ENCODE measurements at regions not wholly inside any gene's neighbourhood (a gene's known extent, or its start where the extent isn't known, plus 50 kb on each side); places are given as distances from the start of the nearest gene placed in this dataset.
A peak's percentile ranks its signal among the peaks of the same experiment; 100 is the strongest.

DNA sequence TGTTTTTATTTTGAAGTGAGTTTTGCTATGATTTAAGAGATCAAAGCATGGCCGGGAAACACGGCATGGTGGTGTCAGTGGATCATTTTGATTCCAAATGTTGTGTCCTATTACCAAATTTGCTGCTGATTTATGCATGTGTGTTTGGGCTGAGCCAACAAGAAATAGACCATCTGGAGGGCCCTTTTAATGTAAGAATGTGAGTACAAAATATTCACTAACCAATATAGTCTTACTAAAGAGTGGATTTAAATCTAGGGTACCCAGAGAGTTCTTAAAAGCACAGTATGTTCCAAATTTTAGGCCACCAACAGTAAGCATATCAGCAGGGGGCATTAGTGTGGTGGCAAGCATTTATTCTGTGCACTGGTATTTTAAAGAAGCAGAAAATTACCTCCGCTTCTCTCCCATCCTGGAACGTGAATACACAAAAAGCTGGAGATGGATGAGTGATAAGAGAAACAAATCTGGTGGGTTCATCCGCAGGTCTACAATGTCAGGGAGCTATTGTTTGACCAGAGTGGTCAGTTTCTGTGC, 444.4 kb upstream of the IGFBP7 start:
- no peak for DNase-seq

DNA sequence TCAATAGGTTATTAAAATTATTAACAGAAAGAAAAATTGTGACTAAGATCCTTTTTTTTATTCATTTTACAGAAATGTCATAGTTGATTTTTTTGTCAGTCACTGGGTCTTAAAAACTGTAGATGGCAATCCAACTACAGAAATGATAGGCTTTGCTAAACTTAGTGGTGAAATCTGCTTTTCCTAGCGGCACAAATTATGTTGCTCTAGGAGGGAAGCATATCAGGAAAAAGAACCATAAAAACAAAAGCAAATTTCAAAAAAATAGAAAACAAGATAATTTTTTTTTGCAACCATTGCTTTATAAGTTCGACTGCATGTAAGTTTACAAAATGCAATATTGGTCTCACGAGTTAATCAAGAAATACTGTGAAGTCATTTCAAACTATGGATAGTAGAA, 443.5 kb upstream of the IGFBP7 start:
- DNase-seq: no peak

DNA sequence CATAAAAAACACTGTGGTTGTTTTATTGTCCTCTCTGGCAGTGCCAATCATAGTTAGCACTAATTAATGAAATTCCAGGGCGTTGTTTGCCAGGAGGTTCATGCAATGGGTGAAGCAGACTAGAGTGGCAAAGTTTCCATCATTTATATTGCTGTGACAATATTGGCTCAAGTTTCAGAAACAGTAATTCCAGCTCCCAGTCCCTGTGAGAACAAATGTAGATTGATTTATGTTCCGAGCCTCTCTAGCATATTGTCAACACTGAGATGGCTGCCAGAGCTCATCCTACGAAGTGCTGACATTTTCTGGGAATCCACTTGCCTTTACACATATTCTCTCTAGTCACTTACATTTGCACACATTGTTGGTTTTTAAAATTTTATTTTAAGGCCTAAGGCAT, 440.0 kb upstream of the IGFBP7 start:
- no peak for DNase-seq

GRCh38 chr4:57548856-57549255, 438.7 kb upstream of the IGFBP7 start:
- DNase-seq: no peak

- no peak for DNase-seq
These were observed 434.8 kb upstream of the IGFBP7 start for GRCh38 chr4:57544811-57545654.

DNA sequence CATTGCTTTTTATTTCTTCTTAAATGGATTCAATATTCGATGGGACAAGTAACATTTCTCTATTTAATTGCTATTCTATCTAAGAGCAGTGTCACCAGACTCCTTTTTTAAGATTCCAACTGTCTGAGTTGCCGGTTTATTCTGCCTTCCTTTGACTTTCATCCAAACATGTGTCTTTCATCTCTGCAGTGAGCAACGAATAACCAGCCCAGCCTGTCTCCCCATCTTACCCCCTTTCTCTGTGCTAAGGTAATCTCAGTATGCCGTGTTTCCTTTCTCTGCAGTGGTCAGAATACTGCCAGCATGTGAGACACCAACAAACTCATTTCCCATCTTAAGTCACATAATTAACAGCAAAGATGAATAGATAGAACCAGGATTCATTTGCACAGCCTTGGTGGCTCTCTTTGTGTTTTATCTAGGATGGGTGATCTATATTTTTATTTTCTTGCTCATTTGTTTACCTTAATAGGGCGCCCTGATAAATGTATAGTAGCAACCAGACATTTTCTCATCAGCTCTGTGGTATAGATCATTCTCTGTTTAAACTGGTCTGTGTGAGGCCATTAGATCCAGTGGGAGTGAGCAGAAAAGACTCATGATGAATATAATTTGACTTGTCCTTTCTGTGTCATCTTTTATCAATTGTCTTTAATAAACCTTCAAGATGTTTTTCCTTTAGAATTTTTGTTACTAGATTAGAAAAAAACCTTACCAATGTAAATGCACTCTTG, 394.8 kb upstream of the IGFBP7 start:
- DNase-seq: no peak

DNA sequence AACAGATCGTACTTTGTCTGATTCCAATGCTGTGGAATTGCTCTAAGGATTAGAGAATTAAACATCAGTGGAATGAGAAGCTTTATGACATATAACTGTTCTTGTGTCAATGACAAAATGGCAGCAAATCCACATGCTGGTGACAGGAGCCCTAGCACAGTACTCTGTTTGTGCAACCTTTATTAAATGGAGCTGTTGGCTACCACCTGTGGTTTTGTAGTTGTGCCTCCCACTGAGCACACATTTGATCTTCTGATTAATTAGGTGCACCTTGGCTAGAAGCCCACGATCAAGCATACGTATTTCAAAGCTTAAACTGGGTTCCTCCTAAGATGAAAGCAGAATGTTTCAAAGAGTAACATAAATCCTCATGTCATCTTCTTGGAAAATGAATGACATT, 394.0 kb upstream of the IGFBP7 start:
- no peak for DNase-seq

- peak; percentile 8 for DNase-seq
These were observed 391.5 kb upstream of the IGFBP7 start for GRCh38 chr4:57501720-57502119.

- no peak for DNase-seq
These were observed 389.6 kb upstream of the IGFBP7 start for GRCh38 chr4:57499786-57500185.

- DNase-seq: no peak
These were observed 388.1 kb upstream of the IGFBP7 start for GRCh38 chr4:57498251-57498650.

- no peak for DNase-seq
These were observed 386.7 kb upstream of the IGFBP7 start for GRCh38 chr4:57496697-57497471.

DNA sequence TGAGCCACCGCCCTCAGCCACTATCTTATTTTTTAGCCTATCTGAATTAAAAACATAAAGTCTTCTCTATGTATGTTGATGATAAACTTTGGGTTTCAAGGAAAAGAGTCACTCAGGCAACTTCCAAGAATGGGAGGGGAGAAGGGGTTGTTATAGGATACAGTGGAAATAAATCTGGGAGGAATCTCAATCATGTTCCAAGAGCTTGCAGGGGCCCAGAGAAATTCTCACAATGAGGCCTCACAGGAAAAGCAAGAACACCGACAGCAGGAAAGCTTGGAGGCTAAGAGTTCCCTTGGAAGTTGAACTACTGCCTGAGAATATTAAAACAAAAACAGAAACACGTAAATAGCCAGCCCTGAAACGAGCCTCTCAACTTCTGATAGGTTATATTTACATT, 384.6 kb upstream of the IGFBP7 start:
- no peak for DNase-seq

- DNase-seq: no peak
These were observed 382.2 kb upstream of the IGFBP7 start for GRCh38 chr4:57492251-57492878.

DNA sequence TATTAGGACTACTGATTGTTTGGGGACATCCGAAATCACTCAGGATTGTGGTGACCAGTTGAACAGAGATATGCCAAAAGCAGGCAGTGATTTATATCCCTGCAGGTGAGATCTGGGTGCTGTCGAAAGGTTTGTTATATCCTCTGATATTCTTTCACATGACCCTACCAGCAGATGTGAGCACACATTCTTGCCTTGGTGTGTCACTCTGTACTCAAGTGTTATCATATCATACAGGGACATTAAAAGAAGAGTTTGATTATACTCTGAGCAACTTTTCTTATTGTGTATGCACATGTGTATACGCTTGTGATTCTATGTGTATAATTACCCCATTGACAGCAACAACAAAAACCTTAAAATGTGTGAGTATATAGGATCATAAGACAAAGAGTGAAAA, 381.2 kb upstream of the IGFBP7 start:
- no peak for DNase-seq

- DNase-seq: no peak
These were observed 380.5 kb upstream of the IGFBP7 start for GRCh38 chr4:57490520-57491255.

DNA sequence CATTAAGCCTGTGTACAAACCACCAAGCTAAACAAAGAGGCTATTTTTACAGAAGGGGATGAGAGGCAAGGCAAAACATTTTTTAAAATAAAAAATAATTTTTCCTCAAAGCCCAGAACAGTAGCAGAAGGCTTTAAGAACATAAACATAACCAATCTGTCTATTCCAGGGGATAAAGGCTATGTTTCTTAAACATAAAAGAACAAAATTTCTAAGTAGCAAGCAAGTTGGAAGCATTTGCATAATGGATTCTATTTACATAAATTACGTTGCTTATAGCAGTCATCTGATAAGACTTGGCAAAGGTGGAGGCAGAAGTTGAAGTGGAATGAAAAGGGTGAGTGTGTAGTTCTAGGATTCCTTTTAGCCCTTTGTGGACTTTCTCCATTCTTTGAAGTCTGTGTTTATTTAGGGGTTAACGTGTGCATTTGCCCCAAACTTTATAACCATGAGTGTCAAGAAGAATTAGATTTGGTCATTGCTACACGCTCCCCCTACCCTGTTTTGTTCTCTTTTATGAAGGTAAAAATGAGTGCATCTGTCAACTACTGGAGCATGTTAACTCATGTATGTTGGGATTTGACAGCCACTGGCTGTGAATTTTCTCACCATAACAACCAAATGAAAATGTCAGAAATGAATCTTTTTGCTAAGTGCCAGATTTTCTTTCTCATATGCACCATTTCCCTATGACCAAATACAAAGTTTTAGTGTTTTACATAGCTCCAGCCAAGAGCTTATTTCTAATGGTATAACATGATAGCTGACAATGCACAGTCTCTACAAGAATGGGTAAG, 378.4 kb upstream of the IGFBP7 start:
- DNase-seq: no peak

GRCh38 chr4:57475424-57475823, 365.2 kb upstream of the IGFBP7 start:
- DNase-seq: no peak

DNA sequence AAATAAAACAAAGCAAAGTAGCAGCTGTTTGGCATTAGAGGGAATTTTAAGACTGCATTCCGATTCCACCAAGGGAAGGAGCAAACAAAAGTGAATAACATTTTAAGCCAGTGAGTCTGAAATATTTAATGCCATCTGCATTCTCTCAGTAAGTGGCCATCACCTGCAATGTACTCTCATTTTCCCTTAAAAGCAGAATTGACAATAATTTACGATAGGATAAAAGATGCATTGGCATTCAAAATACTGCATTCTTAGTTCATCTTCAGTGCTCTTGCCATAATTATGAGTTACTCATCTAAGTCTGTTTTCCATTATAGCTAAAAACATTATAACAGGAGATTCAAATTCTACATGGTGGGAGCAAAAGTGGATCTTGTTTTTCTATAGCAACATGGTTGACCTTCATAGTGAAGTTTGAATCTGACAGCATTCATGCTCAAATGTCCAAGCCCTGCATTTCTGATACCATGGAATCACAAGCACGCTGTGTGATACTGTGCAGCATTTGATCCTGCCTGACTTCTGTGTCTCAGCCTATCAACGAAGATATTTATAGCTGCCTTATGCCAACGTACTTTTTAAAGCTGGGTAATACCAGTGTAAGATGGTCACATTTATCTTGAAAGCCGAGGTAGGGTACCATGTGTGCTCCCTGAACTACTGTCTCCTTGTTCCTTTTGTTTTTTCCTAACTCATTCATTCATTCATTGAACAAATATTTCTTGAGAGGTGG, 355.3 kb upstream of the IGFBP7 start:
- no peak for DNase-seq

DNA sequence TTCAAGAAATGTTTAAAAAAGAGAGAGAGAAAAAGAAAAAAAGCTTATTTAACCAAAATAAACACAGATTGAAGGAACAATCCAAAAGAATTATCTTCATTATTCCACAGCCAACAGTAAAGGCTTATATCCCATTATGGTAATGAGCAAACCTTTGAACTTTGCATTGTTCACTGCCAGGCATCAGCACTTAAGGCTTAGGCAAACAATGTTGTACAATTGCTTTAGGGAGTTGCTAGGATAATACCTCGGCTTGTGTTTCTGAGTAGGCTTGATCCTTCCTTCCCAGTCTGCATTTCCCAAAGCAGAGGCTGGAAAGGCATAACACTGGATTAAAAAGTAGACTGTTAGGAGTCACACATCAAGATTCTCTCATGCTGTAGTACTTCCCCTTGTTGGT, 352.7 kb upstream of the IGFBP7 start:
- DNase-seq: no peak

- no peak for DNase-seq
These were observed 350.8 kb upstream of the IGFBP7 start for GRCh38 chr4:57460967-57461366.

GRCh38 chr4:57448901-57449300, 338.7 kb upstream of the IGFBP7 start:
- no peak for DNase-seq
